Endothelial cell of umbilical vein (primary cell): ENCODE measurements at regions not wholly inside any gene's neighbourhood (a gene's known extent, or its start where the extent isn't known, plus 50 kb on each side); places are given as distances from the start of the nearest gene placed in this dataset.

Experiments
- BruUV-seq: library from RNA; stranded (reverse); fragments of 400-500 nt; replicated peaks from 2 replicates; lab custom pipeline; 2021; lab: Mats Ljungman, UMichigan
- CTCF ChIA-PET: fragments of 300-600, 350-600 bp; sonication (Branson Sonifier 250); formaldehyde crosslinking; loops from one replicate; lab custom pipeline; 2021; ENCODE audit warnings: antibody characterized with exemption, inconsistent platforms; lab: Charles Lee
- POLR2A ChIA-PET: fragments of 300-600, 350-600 bp; sonication (Branson Sonifier 250); formaldehyde crosslinking; loops from one replicate; lab custom pipeline; 2021; ENCODE audit warnings: antibody characterized with exemption, inconsistent platforms; lab: Charles Lee
- DNase-seq: peaks from one replicate; pipeline ENCODE4 v3.0.0-alpha.2; 2011; ENCODE audit warnings: low read depth, low spot score
- FAIRE-seq: peaks from 2 replicates; lab custom pipeline; 2011; peaks lifted over from hg19 to GRCh38; lab: Jason Lieb, UNC
- H2AFZ ChIP-seq: 2 replicates; pipeline ENCODE4 v1.6.0; 2012; ENCODE audit warnings: low read depth, low read length, control low read depth, inconsistent platforms
- H3K27ac ChIP-seq: 2 replicates; pipeline ENCODE4 v1.5.1; 2011; ENCODE audit warnings: low read depth, mild to moderate bottlenecking, control low read depth, low read length, moderate library complexity; ENCODE audit not compliant: insufficient read depth
- H3K27me3 ChIP-seq, 2 experiments: 2 replicates each; pipeline versions ENCODE4 v1.6.0 to v1.6.1; 2011; ENCODE audit warnings: low read length in 2 of 2, mixed read lengths in 1 of 2; ENCODE audit not compliant: control insufficient read depth in 2 of 2, insufficient read depth in 2 of 2
- H3K36me3 ChIP-seq, 2 experiments: 2 replicates in 1 of 2; 3 replicates in 1 of 2; pipeline ENCODE4 v1.5.1; 2011; ENCODE audit warnings: low read length in 2 of 2, mild to moderate bottlenecking in 1 of 2, moderate library complexity in 1 of 2; ENCODE audit not compliant: control insufficient read depth in 2 of 2, insufficient read depth in 2 of 2; ENCODE audit errors: extremely low read depth in 1 of 2
- H3K4me1 ChIP-seq: 3 replicates; pipeline ENCODE4 v1.5.1; 2011; ENCODE audit warnings: mild to moderate bottlenecking, low read length; ENCODE audit not compliant: control insufficient read depth, insufficient read depth; ENCODE audit errors: extremely low read depth
- H3K4me2 ChIP-seq: 2 replicates; pipeline ENCODE4 v1.6.1; 2011; ENCODE audit warnings: low read length, control low read depth, mixed read lengths; ENCODE audit not compliant: insufficient read depth
- H3K4me3 ChIP-seq, 3 experiments: fragments of 200-600 bp in 1 of 3; sonication (generic), shearing (Covaris generic) in 1 of 3; replicated peaks in 1 of 3; 2 replicates each; pipeline ENCODE4 v1.5.1; 2011 to 2016; ENCODE audit warnings: control low read depth in 3 of 3, low read length in 3 of 3, mild to moderate bottlenecking in 2 of 3, inconsistent platforms in 1 of 3, low read depth in 1 of 3, moderate library complexity in 1 of 3; ENCODE audit not compliant: insufficient read depth in 1 of 3
- H3K79me2 ChIP-seq: 2 replicates; pipeline ENCODE4 v1.6.0; 2012; ENCODE audit warnings: low read length, inconsistent platforms; ENCODE audit not compliant: control insufficient read depth, insufficient read depth
- H3K9ac ChIP-seq: replicated peaks from 2 replicates; pipeline ENCODE3; 2011; ENCODE audit warnings: low read length, control low read depth; ENCODE audit not compliant: insufficient read depth; ENCODE audit errors: extremely low read depth
- H3K9me1 ChIP-seq: replicated peaks from 3 replicates; pipeline ENCODE4 v1.6.0; 2011; ENCODE audit warnings: mild to moderate bottlenecking, low read length; ENCODE audit not compliant: control insufficient read depth, insufficient read depth; ENCODE audit errors: extremely low read depth
- H3K9me3 ChIP-seq: replicated peaks from 2 replicates; pipeline ENCODE4 v1.5.1; 2012; ENCODE audit warnings: low read length, inconsistent platforms; ENCODE audit not compliant: control insufficient read depth, insufficient read depth
- H4K20me1 ChIP-seq: replicated peaks from 2 replicates; pipeline ENCODE3; 2011; ENCODE audit warnings: mild to moderate bottlenecking, low read length; ENCODE audit not compliant: control insufficient read depth, insufficient read depth; ENCODE audit errors: extremely low read depth
- CTCF ChIP-seq, 2 donors: IDR thresholded peaks; 1 replicate in 1 of 2; 2 replicates in 1 of 2; pipeline ENCODE4 v1.5.1; 2011; ENCODE audit warnings: low read length in 2 of 2, mild to moderate bottlenecking in 2 of 2, moderate library complexity in 2 of 2, control low read depth in 1 of 2, inconsistent platforms in 1 of 2, low read depth in 1 of 2; ENCODE audit not compliant: insufficient read depth in 1 of 2; ENCODE audit errors: extremely low read depth in 1 of 2
- EZH2 ChIP-seq: IDR thresholded peaks from 2 replicates; pipeline ENCODE4 v1.6.1; 2012; ENCODE audit warnings: borderline replicate concordance, low read depth, mild to moderate bottlenecking, moderate library complexity, low read length, inconsistent platforms; ENCODE audit not compliant: severe bottlenecking
- FOS ChIP-seq: IDR thresholded peaks from 2 replicates; pipeline ENCODE4 v1.6.1; 2011; ENCODE audit warnings: mild to moderate bottlenecking, low read length, moderate library complexity, borderline replicate concordance; ENCODE audit not compliant: insufficient read depth
- GATA2 ChIP-seq: IDR thresholded peaks from 2 replicates; pipeline ENCODE4 v1.7.0; 2011; ENCODE audit warnings: low read depth, mild to moderate bottlenecking, moderate library complexity, mixed read lengths, low read length; ENCODE audit not compliant: insufficient read length, insufficient read depth
- JUN ChIP-seq: IDR thresholded peaks from 2 replicates; pipeline ENCODE4 v1.6.1; 2011; ENCODE audit warnings: borderline replicate concordance, low read depth; ENCODE audit not compliant: insufficient read length, insufficient read depth
- MYC ChIP-seq: IDR thresholded peaks from one replicate; pipeline ENCODE4 v1.6.1; 2011; ENCODE audit warnings: mild to moderate bottlenecking, low read depth, low read length
- POLR2A ChIP-seq: IDR thresholded peaks from 2 replicates; pipeline ENCODE4 v1.6.1; 2012; ENCODE audit warnings: low read depth, mild to moderate bottlenecking, control low read depth, low read length
- POLR2AphosphoS5 ChIP-seq: IDR thresholded peaks from 2 replicates; pipeline ENCODE4 v1.6.1; 2012; ENCODE audit warnings: low read depth, mild to moderate bottlenecking, control low read depth, low read length, moderate library complexity; ENCODE audit not compliant: insufficient read depth
- dilution Hi-C: fragments of 300-500 bp; cut with MboI; formaldehyde crosslinking; loops from one replicate; pipeline ENCODE4 v1.15.0; 2019; ENCODE audit warnings: low sequenced_read_pairs; ENCODE audit not compliant: extremely low pct_ligation_motif_present
- intact Hi-C: fragments of 100-400 bp; cut with micrococcal nuclease; formaldehyde crosslinking; loops from one replicate; pipeline ENCODE4 v1.10.0; 2022
- TF ChIP-seq, protein P1 (sequence below): IDR thresholded peaks from 2 replicates; pipeline ENCODE4 v1.6.1; 2011; ENCODE audit not compliant: insufficient read depth, insufficient read length

DNA sequence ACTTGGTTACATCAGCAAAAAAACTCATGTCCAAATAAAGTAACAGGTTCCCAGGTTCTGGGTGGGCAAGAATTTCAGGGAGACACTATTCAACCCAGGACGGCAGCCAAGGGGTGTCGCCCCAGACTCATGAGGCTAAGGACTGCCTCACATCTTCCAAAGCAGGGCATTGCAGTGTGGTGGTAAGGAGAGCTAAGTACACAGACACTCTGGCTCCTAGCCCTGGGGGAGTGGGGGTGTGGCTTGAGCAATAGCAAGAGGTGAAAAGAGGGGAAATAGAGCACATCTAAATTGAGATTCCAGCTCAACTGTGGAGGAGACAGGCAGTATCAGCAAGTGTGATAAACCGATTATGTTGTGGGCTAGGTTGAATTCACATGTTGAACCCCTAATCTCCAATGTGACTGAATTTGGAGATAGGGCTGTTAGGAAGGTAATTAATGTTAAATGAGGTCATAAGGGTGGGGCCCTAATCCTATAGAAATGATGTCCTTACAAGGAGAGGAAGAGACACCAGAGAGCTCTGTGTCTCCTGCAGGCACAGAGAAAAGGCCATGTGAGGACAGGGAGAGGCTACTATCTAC lies 49.9 kb upstream of the MARCHF11 start:
- ChIA-PET CTCF (no interaction called here), POLR2A (no interaction called here)
- intact Hi-C loops, result no loop called here
- Histone ChIP-seq H3K27me3 (no peaks in the 10 kb centered on the region), H3K9me3 (no peaks in the 10 kb centered on the region), H3K27ac (no peak overlapping the region), H2AFZ (no peak overlapping the region), H3K9ac (no peak overlapping the region), H3K9me1 (no peaks in the 10 kb centered on the region), H3K4me3 (no peak overlapping the region), H3K36me3 (no peaks in the 10 kb centered on the region), H4K20me1 (no peaks in the 10 kb centered on the region), H3K4me1 (no peaks in the 10 kb centered on the region), H3K4me2 (no peak overlapping the region), H3K79me2 (no peaks in the 10 kb centered on the region)
- FAIRE-seq, result no peak
- no TSS peak for BruUV-seq
- DNase-seq, result no peak
- no peak for TF ChIP-seq FOS
- TF ChIP-seq JUN, result no peak
- TF ChIP-seq EZH2, result no peak
- TF ChIP-seq, protein P1, sequence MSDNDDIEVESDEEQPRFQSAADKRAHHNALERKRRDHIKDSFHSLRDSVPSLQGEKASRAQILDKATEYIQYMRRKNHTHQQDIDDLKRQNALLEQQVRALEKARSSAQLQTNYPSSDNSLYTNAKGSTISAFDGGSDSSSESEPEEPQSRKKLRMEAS, result no peak
- no peak for TF ChIP-seq MYC
- no peak for TF ChIP-seq CTCF (IDR thresholded peaks at IDR 0.05; ENCODE audit: extremely low read depth in 1 of 2, insufficient read depth in 1 of 2, low read depth in 1 of 2, low read length in 2 of 2)
- TF ChIP-seq POLR2AphosphoS5, result no peak
- TF ChIP-seq GATA2, result no peak
- no peak for TF ChIP-seq POLR2A
- dilution Hi-C loops, result no loop called here
